ENCODE measurements at regions not wholly inside any gene's neighbourhood (a gene's known extent, or its start where the extent isn't known, plus 50 kb on each side); places are given as distances from the start of the nearest gene placed in this dataset.

DNA sequence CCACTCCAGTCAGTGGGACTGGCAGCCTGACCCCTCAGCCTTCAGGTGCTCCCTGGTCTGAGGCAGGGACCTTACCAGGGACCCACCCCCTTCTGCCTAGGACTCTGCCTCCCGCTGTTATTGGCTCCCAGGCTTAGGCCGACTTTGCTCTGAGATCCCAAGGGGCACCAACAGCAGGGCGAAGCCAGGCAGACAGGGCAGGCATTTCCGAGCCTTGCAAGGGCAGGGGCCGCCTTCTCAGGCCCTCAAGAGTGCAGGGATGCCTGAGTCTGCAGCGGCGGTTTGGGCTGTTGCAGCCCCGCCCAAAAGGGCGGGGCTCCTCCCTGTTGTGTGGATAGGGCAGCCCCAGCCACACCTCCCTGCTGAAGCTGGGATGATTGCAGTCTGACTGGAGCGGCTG is 644.6 kb downstream of the PRR16 start:
- H4K20me1 ChIP-seq (ENCODE audit: insufficient read depth), result no peaks in the 10 kb centered on the region
- no TSS peak for BruUV-seq (replicated peaks)
- 0 out of 2 replicates have a peak, but pooled peaks cover 3% of the 10 kb centered on the region for H3K9me3 ChIP-seq (ENCODE audit: insufficient read depth, low read depth)
- ChIA-PET CTCF (no interaction called here), POLR2A (ENCODE audit: unreplicated experiment) (no interaction called here)
- no peak overlapping the region for H3K27ac ChIP-seq
- H3K4me2 ChIP-seq, result no peak overlapping the region
- H3K4me3 ChIP-seq, result no peak overlapping the region
- no peaks in the 10 kb centered on the region for H3K79me2 ChIP-seq (ENCODE audit: low read depth)
- TF ChIP-seq, protein P1, sequence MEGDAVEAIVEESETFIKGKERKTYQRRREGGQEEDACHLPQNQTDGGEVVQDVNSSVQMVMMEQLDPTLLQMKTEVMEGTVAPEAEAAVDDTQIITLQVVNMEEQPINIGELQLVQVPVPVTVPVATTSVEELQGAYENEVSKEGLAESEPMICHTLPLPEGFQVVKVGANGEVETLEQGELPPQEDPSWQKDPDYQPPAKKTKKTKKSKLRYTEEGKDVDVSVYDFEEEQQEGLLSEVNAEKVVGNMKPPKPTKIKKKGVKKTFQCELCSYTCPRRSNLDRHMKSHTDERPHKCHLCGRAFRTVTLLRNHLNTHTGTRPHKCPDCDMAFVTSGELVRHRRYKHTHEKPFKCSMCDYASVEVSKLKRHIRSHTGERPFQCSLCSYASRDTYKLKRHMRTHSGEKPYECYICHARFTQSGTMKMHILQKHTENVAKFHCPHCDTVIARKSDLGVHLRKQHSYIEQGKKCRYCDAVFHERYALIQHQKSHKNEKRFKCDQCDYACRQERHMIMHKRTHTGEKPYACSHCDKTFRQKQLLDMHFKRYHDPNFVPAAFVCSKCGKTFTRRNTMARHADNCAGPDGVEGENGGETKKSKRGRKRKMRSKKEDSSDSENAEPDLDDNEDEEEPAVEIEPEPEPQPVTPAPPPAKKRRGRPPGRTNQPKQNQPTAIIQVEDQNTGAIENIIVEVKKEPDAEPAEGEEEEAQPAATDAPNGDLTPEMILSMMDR (conservative IDR thresholded peaks at IDR 0.05), result no peak
- TF ChIP-seq EZH2 (IDR thresholded peaks at IDR 0.05; ENCODE audit: low read depth), result no peak
- no peaks in the 10 kb centered on the region for H3K27me3 ChIP-seq (ENCODE audit: insufficient read depth, low read depth)
- H2AFZ ChIP-seq, result 0 out of 2 replicates have a peak overlapping the region, but pooled peaks have one; percentile 39
- no peaks in the 10 kb centered on the region for H3K36me3 ChIP-seq (ENCODE audit: low read depth)
- H3F3A ChIP-seq (ENCODE audit: insufficient read depth, low read depth), result no peaks in the 10 kb centered on the region
- no peak for DNase-seq
- H3K4me1 ChIP-seq (replicated peaks; ENCODE audit: insufficient read depth), result no peaks in the 10 kb centered on the region
- H3K9me2 ChIP-seq (ENCODE audit: insufficient read depth), result no peaks in the 10 kb centered on the region
- intact Hi-C loops (cut with micrococcal nuclease; ENCODE audit: unreplicated experiment), result no loop called here

DNA sequence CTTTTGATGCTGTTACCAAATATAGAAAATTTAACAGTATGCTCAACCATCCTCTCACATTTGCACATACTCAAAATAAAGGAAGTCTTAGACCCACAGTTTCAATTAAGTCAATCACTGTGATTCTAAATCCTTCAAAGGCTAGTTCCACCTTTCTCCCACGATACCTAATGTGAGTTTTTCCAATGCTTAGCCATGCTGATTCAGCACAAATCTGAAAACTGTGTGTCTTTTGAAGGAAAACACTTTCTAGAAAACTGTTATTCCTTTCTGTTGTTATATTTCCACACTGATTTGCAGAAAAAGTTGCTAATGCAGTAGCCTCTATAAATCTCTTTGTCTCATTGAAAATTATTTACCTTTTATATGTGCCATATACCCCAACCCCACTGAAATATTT is 645.7 kb downstream of the PRR16 start:
- H3K9me2 ChIP-seq (ENCODE audit: insufficient read depth), result no peaks in the 10 kb centered on the region
- no peak overlapping the region for H3K4me2 ChIP-seq
- DNase-seq, result no peak
- no peaks in the 10 kb centered on the region for H4K20me1 ChIP-seq (ENCODE audit: insufficient read depth)
- H3K27ac ChIP-seq, result no peak overlapping the region
- H3K4me3 ChIP-seq, result no peak overlapping the region
- H2AFZ ChIP-seq, result no peak overlapping the region
- no peaks in the 10 kb centered on the region for H3K4me1 ChIP-seq (replicated peaks; ENCODE audit: insufficient read depth)
- CTCF ChIA-PET, result no interaction called here
- no peaks in the 10 kb centered on the region for H3K27me3 ChIP-seq (ENCODE audit: insufficient read depth, low read depth)
- H3K36me3 ChIP-seq (ENCODE audit: low read depth), result no peaks in the 10 kb centered on the region
- H3F3A ChIP-seq (ENCODE audit: insufficient read depth, low read depth), result no peaks in the 10 kb centered on the region
- intact Hi-C loops (cut with micrococcal nuclease; ENCODE audit: unreplicated experiment), result no loop called here
- no peaks in the 10 kb centered on the region for H3K79me2 ChIP-seq (ENCODE audit: low read depth)
- H3K9me3 ChIP-seq (ENCODE audit: insufficient read depth, low read depth), result 0 out of 2 replicates have a peak, but pooled peaks cover 3% of the 10 kb centered on the region
- no peak for TF ChIP-seq EZH2 (IDR thresholded peaks at IDR 0.05; ENCODE audit: low read depth)
- TF ChIP-seq, protein P1 (conservative IDR thresholded peaks at IDR 0.05), result no peak
- BruUV-seq (replicated peaks), result no TSS peak
- POLR2A ChIA-PET (ENCODE audit: unreplicated experiment), result no interaction called here

DNA sequence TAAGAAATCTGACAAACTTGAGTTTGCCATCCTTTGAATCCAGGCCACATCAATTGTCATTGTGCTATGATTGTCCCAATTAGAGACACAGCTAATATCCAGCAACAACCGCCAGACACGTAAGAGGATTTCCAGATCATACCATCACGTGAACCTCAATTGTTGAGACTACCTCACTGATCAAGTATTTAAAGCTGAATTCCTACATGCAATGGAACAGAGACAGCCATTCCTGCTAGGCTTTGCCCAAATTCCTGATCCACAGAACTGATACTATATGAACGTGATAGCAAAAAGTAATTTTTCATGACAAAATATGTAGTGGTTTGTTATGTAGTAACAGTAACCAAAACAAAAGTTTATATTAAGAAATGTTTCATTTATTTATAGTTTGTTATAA is 657.7 kb downstream of the PRR16 start:
- no peak overlapping the region for H2AFZ ChIP-seq
- no peaks in the 10 kb centered on the region for H3K27me3 ChIP-seq (ENCODE audit: insufficient read depth, low read depth)
- ChIA-PET POLR2A (ENCODE audit: unreplicated experiment) (no interaction called here), CTCF (no interaction called here)
- BruUV-seq (replicated peaks), result no TSS peak
- DNase-seq, result no peak
- H4K20me1 ChIP-seq (ENCODE audit: insufficient read depth), result no peaks in the 10 kb centered on the region
- peaks cover 3% of the 10 kb centered on the region; the same call in 1 of the 2 replicates for H3K9me2 ChIP-seq (ENCODE audit: insufficient read depth)
- no peaks in the 10 kb centered on the region for H3K79me2 ChIP-seq (ENCODE audit: low read depth)
- TF ChIP-seq, protein P1 (conservative IDR thresholded peaks at IDR 0.05), result no peak
- no peak for TF ChIP-seq EZH2 (IDR thresholded peaks at IDR 0.05; ENCODE audit: low read depth)
- H3F3A ChIP-seq (ENCODE audit: insufficient read depth, low read depth), result no peaks in the 10 kb centered on the region
- H3K4me3 ChIP-seq, result no peak overlapping the region
- intact Hi-C loops (cut with micrococcal nuclease; ENCODE audit: unreplicated experiment), result loop anchor here (10.0 kb wide), 1 partner anchor 63 kb away; no protein-coding TSS in a partner anchor
- no peaks in the 10 kb centered on the region for H3K9me3 ChIP-seq (ENCODE audit: insufficient read depth, low read depth)
- H3K4me1 ChIP-seq (replicated peaks; ENCODE audit: insufficient read depth), result no peaks in the 10 kb centered on the region
- H3K27ac ChIP-seq, result no peak overlapping the region
- no peak overlapping the region for H3K4me2 ChIP-seq
- no peaks in the 10 kb centered on the region for H3K36me3 ChIP-seq (ENCODE audit: low read depth)
